Activated B cell treated with CpG ODN at 0.5 μM for 24 hours (primary cell): ENCODE measurements at regions not wholly inside any gene's neighbourhood (a gene's known extent, or its start where the extent isn't known, plus 50 kb on each side); places are given as distances from the start of the nearest gene placed in this dataset.
"Not testable (repeated sequence)": the region's sequence is repeated elsewhere in the genome, so short reads cannot be mapped to it uniquely, and the experiment has no call there.

Experiments used
- ATAC-seq: fragments of 200-7000 bp; cut with Tn5 transposase; one replicate; pipeline ENCODE4 v1.10.0; 2021; ENCODE audit warnings: low read depth, mild to moderate bottlenecking, moderate library complexity
- CTCF ChIA-PET: fragments of 350-600 bp; sonication (Branson Sonifier 250); formaldehyde crosslinking; loops from one replicate; lab custom pipeline; 2021; ENCODE audit warnings: antibody characterized with exemption; lab: Charles Lee
- POLR2A ChIA-PET: fragments of 350-600 bp; sonication (Branson Sonifier 250); formaldehyde crosslinking; loops from one replicate; lab custom pipeline; 2021; ENCODE audit warnings: antibody characterized with exemption; lab: Charles Lee
- DNase-seq: peaks from one replicate; pipeline ENCODE4 v3.0.0; 2022
- H3K27ac Mint-ChIP-seq: one replicate; pipeline ENCODE4 v1.8.0; 2020; ENCODE audit warnings: mixed read lengths
- H3K27me3 Mint-ChIP-seq: one replicate; pipeline ENCODE4 v1.8.0; 2021; ENCODE audit warnings: mixed read lengths
- H3K36me3 Mint-ChIP-seq: one replicate; pipeline ENCODE4 v1.8.0; 2021; ENCODE audit warnings: low read depth, mixed read lengths
- H3K4me1 Mint-ChIP-seq: one replicate; pipeline ENCODE4 v1.8.0; 2021; ENCODE audit warnings: mixed read lengths
- H3K4me3 Mint-ChIP-seq: one replicate; pipeline ENCODE4 v1.8.0; 2020; ENCODE audit warnings: mild to moderate bottlenecking, mixed read lengths
- H3K9me3 Mint-ChIP-seq: one replicate; pipeline ENCODE4 v1.8.0; 2020; ENCODE audit warnings: mixed read lengths
- CTCF ChIP-seq: fragments of 200-600 bp; IDR thresholded peaks from one replicate; pipeline ENCODE4 v1.8.0; 2022; ENCODE audit warnings: antibody characterized with exemption, mild to moderate bottlenecking
- intact Hi-C: fragments of 100-400 bp; cut with micrococcal nuclease; formaldehyde crosslinking; loops from one replicate; pipeline ENCODE4 v1.15.1; 2024

- DNase-seq (no peak), ATAC-seq (no peak)
- Mint-ChIP-seq H3K4me3 (no peak overlapping the region), H3K27ac (peak overlapping the region; percentile 50), H3K9me3 (peaks cover 3% of the 10 kb centered on the region), H3K27me3 (no peaks in the 10 kb centered on the region), H3K36me3 (peaks cover 2% of the 10 kb centered on the region), H3K4me1 (peaks cover 41% of the 10 kb centered on the region)
- TF ChIP-seq CTCF = no peak
- ChIA-PET POLR2A (interaction anchor here (1.1 to 3.4 kb wide), 7 partner anchors 8 to 139 kb away, joined by 3 to 10 read pairs (median 4); no protein-coding TSS in a partner anchor), CTCF (interaction anchor here (0.8 to 1.3 kb wide), 3 partner anchors 71 to 178 kb away, joined by 3 to 6 read pairs (median 3); no protein-coding TSS in a partner anchor)
- intact Hi-C loops = no loop called here
Observed at GRCh38 chr4:184335520-184335919, 117.8 kb upstream of the ENPP6 start.

- peak overlapping the region; percentile 50 for H3K27ac Mint-ChIP-seq
- POLR2A ChIA-PET = interaction anchor here (0.7 kb wide), 1 partner anchor 60 kb away, joined by 3 read pairs; no protein-coding TSS in a partner anchor
- intact Hi-C loops, DNase-seq, H3K36me3 Mint-ChIP-seq, ATAC-seq, H3K4me3 Mint-ChIP-seq, H3K9me3 Mint-ChIP-seq, CTCF ChIA-PET, H3K27me3 Mint-ChIP-seq: not testable (repeated sequence)
- peaks cover 62% of the 10 kb centered on the region for H3K4me1 Mint-ChIP-seq
Observed at GRCh38 chr4:184333446-184333845, 115.8 kb upstream of the ENPP6 start.

- ChIA-PET CTCF (interaction anchor here (0.9 to 6.0 kb wide), 5 partner anchors 11 to 67 kb away, joined by 3 to 24 read pairs (median 5); no protein-coding TSS in a partner anchor), POLR2A (interaction anchor here (0.7 to 8.0 kb wide), 14 partner anchors 10 to 206 kb away, joined by 3 to 211 read pairs (median 5); partner anchors contain the start of gene IRF2)
- DNase-seq (no peak), ATAC-seq (no peak)
- TF ChIP-seq CTCF = no peak
- H3K4me1 Mint-ChIP-seq = peaks cover 82% of the 10 kb centered on the region
- no peaks in the 10 kb centered on the region for H3K27me3 Mint-ChIP-seq
- H3K27ac Mint-ChIP-seq = peak overlapping the region; percentile 97
- no peaks in the 10 kb centered on the region for H3K36me3 Mint-ChIP-seq
- H3K9me3 Mint-ChIP-seq = no peaks in the 10 kb centered on the region
- intact Hi-C loops = no loop called here
- H3K4me3 Mint-ChIP-seq = no peak overlapping the region
Observed at GRCh38 chr4:184331268-184331995, 113.8 kb upstream of the ENPP6 start.

- not testable (repeated sequence) for H3K4me3 Mint-ChIP-seq
- POLR2A ChIA-PET = interaction anchor here (0.7 to 8.0 kb wide), 17 partner anchors 11 to 207 kb away, joined by 4 to 211 read pairs (median 7); partner anchors contain the start of gene IRF2
Observed at GRCh38 chr4:184330517-184331094, 112.9 kb upstream of the ENPP6 start.

GRCh38 chr4:184329659-184330400 lies 112.2 kb upstream of the ENPP6 start:
- peak overlapping the region; percentile 97 for H3K27ac Mint-ChIP-seq
- peaks cover 78% of the 10 kb centered on the region for H3K4me1 Mint-ChIP-seq
- ATAC-seq (peak; percentile 26), DNase-seq (no peak)
- ChIA-PET CTCF (interaction anchor here (0.9 to 6.0 kb wide), 3 partner anchors 18 to 65 kb away, joined by 3 to 24 read pairs (median 8); no protein-coding TSS in a partner anchor), POLR2A (interaction anchor here (0.6 to 8.0 kb wide), 17 partner anchors 12 to 319 kb away, joined by 3 to 211 read pairs (median 13); partner anchors contain the start of genes CASP3, IRF2 and PRIMPOL)
- TF ChIP-seq CTCF = no peak
- no peaks in the 10 kb centered on the region for H3K36me3 Mint-ChIP-seq
- H3K4me3 Mint-ChIP-seq = peak overlapping the region; percentile 47
- intact Hi-C loops = loop anchor here (2.0 kb wide), 1 partner anchor 145 kb away; the partner anchor contains the start of gene IRF2
- no peaks in the 10 kb centered on the region for H3K9me3 Mint-ChIP-seq
- H3K27me3 Mint-ChIP-seq = no peaks in the 10 kb centered on the region

More at GRCh38 chr4:184330517-184331094, 112.9 kb upstream of the ENPP6 start:
- H3K9me3 Mint-ChIP-seq, H3K36me3 Mint-ChIP-seq, ATAC-seq, H3K27me3 Mint-ChIP-seq, DNase-seq, intact Hi-C loops: not testable (repeated sequence)
- Mint-ChIP-seq H3K4me1 (peaks cover 83% of the 10 kb centered on the region), H3K27ac (peak overlapping the region; percentile 97)
- CTCF ChIA-PET = interaction anchor here (0.9 to 6.0 kb wide), 5 partner anchors 10 to 66 kb away, joined by 3 to 24 read pairs (median 5); no protein-coding TSS in a partner anchor
